Activated CD4-positive, alpha-beta T cell treated with anti-CD3 and anti-CD28 coated beads, Interleukin-2, Interleukin-4, amounts not matched to agents 100 ng/mL and 50 ng/mL, durations not matched to agents 16 hours and 8 hours (primary cell): ENCODE measurements at regions not wholly inside any gene's neighbourhood (a gene's known extent, or its start where the extent isn't known, plus 50 kb on each side); places are given as distances from the start of the nearest gene placed in this dataset.

Experiments used
- DNase-seq: peaks from one replicate; pipeline ENCODE4 v3.0.0-alpha.2; 2020; ENCODE audit warnings: low spot score

DNA sequence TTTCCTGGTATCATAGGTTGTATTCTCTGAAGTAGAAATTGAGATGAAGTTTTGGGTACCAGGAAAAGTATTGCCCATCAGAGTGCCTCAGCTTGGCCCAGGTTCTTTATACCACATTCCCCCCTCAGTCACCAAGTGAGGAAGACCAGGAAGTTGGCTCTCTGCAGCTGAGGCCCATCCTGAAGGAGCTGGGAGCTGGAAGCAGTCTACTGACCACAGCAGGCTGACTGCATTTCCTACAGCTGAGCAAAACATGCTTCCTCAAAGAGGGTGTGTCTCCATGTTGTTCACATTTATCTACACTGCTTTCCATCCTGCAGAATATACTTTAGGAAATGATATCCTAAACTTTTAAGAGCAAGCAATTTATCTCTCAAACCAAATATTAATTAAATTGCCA is 654.6 kb downstream of the ELAVL2 start:
- DNase-seq = no peak

DNA sequence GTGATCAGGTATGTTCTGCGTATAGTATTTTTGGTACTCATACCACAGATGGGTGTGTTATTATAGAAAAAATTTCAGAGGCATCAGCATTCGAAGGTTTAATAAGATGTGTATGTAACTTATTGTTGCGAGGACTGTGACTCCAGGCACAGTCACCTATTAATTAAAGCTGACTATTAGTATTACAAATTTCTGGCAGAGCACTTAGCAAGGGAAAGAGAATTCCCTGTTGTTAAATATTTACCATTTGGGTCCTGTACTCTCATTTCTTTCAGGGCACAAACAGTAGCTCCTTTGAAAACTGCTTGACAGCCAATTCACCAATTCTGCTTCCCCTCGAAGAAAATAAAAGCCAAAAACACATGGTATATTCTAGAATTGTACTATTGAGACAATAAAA is 653.8 kb downstream of the ELAVL2 start:
- no peak for DNase-seq

DNA sequence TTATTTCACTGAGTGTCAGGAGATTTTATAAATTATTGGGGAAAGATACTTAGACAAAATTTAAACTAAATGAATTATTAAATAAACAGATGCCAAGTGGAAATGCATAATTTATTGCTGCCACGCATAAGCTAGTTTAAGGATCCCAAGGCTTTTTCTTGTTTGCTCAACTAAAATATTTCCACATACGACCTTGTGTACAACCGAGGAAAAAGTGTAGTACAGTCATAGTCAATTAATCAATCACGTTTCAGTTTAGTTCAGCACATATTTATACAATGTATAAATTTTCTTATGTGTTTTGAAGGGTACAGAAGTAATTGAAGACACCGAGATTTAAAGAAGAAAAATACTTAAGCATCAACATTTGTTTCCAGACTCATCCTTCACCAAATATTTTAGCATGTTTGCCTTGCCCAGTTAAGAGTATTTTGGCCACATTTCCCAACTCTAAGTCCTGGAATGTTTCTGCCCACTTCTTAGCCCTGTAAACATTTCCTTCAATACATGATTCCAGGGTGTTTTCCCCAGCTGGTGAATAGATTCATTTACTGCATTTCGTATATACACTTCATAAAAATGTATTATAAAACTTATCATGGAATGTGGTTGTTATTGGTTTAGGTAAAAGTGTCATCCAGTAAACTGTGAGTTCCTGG is 652.9 kb downstream of the ELAVL2 start:
- no peak for DNase-seq

DNA sequence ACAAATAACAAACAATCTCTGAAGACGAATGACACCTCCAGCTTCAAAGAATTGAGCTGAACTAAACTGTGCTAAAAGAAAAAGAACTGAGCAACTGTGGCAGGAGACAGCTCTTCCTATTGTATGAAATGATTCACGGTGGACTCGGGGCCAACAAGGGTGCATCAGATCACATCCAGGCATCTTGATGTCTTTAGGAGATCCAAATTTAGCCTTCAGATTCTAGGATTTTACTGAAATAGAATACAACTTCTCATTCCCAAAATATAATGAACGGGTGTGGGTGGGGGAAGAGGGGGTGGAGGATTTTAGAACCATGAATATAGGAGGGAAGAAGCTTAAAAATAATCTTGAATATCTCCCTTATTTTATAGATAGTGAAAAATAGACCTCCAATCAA is 631.8 kb downstream of the ELAVL2 start:
- DNase-seq = no peak

- DNase-seq = no peak
These were observed 610.4 kb downstream of the ELAVL2 start for GRCh38 chr9:23215688-23216087.

- no peak for DNase-seq
These were observed 606.6 kb downstream of the ELAVL2 start for GRCh38 chr9:23219471-23219870.

DNA sequence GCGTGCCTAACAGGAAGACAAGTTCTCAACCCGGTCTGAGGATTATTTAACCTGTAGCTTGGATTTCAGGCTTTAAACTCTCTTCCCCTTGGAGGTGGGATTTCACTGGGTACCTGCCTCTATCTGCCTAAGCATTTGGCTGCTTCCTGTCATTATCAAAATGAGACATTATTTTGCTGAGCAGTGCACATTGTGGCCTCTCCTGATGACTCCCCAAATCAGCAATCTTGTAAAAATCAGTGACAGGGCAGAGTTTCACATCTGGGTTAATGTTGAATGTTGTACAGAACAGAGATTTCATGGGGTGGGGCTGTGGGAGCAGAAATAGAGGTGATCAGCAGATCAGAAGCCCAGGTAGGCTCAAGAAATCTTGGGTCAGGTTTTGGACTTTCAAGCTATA is 605.9 kb downstream of the ELAVL2 start:
- DNase-seq = no peak

DNA sequence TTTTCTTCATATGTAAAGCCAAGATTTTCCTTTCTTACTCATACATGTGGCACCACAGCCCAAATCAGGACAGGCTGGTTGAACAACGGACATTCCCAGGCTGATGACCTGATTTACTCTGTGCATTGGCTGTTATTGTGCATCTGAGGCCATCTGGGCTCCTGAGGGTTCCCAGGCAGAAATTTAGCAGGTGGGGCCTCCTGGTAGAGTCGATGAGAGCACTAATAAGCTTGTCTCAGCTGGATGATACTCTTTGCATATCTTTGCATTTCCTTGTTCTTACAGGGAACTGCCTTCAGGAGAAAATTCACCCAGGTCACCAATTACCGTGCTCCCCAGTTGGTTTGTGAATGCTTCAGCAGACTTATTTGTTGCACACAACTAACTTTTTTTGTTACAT is 605.1 kb downstream of the ELAVL2 start:
- no peak for DNase-seq

GRCh38 chr9:23229890-23230317 is 596.1 kb downstream of the ELAVL2 start:
- DNase-seq = no peak

GRCh38 chr9:23232831-23233230 is 593.2 kb downstream of the ELAVL2 start:
- no peak for DNase-seq

DNA sequence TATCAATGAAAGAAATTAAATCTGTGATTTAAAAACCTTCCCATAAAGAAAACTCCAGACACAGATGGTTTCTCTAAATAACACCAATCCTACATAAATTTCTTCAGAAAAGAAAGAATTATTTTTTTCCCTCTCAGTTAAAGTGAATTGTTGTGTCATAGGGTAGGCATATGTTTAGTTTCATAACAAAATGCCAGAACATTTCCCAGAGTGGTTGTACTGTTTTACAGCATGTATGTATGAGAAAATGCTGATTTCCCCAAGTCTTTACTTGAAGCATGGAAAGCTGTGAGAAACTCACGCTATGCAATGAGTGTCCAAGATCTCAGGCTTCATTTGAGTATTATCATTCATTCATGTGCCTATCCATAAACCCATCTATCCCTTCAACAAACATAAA is 582.5 kb downstream of the ELAVL2 start:
- DNase-seq = no peak

DNA sequence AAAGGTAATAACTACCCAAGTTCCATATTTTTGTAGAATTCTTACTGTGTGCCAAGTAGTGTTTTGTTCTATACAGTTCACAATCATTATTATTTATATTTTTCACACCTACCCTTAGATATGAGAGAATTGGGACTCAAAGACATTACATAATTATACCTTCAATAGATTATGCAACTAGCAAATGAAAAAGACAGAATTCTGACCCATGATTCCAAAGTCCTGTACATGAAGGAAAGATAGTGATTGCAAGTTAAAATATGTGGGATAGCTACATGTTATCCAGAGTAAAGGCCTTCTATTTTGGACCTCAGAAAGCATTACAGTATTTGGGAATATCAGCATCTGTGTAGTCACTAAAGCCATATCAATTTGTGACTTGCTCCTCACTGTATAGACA is 581.0 kb downstream of the ELAVL2 start:
- DNase-seq = no peak

GRCh38 chr9:23254404-23255184 is 571.4 kb downstream of the ELAVL2 start:
- DNase-seq = no peak

GRCh38 chr9:23255346-23255745 is 570.7 kb downstream of the ELAVL2 start:
- DNase-seq = no peak

DNA sequence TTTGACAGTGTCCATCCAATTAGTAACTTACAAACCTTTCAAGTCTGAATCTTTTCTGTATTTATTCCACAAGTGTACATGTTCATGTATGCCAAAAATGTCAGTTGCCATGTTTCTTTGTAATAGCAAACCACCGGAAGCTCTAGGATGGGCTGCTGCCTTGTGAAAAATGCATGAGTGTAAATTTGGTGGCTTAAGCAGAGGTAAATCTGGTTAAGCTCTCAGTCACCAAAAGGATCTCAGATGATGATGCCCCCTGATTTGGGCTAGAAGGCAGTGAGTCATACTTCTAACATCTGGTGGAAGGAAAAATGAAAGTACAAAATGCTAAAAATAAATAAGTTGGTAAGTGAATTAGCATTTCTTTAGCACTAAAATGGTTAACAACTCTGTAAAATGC is 567.5 kb downstream of the ELAVL2 start:
- no peak for DNase-seq

DNA sequence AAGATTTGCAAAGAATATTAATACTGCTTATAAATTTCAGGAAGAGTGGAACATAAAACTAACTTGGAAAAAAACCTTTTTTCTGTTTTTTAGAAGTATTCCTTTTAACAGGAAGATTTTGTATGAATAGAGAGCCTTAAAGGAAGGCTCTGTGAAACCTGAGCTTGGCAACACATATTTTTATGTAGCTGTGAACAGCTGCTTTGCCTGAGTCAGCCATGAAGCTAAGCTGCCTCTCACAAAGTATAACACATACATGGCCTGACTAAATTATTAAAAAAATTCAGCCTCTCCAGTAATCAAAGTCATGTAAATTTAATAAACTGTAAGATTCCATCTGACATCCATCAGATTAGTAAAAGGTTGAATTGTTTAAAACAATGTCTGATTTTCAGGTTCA is 547.5 kb downstream of the ELAVL2 start:
- no peak for DNase-seq

DNA sequence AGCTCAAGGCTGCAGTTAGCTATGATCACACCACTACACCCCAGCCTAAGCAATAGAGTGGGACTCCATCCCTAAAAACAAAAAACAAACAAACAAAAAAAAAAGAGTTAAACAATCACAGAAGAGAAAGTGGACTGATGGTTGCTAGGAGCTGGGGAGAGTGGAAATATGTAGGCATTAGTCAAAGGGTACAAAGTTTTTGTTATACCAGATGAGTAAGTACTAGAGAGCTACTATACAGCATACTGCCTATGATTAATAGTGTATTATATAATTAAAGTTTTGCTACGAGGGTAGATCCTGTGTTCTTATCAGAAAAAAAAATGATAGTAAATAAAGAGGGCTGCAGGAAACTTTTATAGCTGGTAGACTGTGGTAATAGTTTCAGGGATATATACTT is 538.6 kb downstream of the ELAVL2 start:
- DNase-seq = no peak

DNA sequence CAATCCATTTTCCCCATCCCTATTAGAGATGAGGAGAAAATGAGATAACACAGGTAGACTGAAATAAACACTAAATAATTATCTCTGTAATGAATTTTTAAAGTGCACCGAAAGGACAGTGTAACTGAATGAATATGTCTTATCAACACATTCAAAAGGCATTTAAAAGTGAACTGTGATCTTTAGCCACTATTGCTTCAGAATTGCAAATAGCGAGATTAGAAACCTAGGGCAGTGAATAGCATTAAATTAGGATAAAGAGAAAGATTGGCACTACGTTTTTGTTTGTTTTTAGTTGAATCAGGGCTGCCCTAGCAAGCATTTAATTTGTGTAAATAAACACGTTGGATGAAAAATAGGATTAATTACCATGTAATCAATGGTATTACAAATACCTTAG is 537.5 kb downstream of the ELAVL2 start:
- no peak for DNase-seq

DNA sequence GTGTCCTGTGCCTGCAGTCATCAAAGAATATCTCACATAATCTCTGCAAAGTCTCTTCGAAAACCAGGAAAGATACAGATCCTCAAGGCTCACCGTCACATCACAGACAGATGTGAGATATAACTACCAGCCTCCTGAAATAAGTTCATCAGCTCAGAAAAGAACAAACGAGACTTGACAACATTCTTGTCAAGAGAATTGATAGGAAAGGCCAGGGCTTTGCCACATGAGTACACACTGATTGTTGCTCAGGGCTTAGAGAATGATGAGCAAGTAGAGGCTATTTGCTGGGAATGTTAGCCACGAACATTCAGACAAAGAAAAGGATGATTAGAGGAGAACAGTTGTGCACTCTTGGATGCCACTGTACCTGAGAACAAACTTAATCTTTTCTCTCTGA is 535.1 kb downstream of the ELAVL2 start:
- DNase-seq = no peak

- no peak for DNase-seq
These were observed 523.8 kb downstream of the ELAVL2 start for GRCh38 chr9:23302281-23302680.

DNA sequence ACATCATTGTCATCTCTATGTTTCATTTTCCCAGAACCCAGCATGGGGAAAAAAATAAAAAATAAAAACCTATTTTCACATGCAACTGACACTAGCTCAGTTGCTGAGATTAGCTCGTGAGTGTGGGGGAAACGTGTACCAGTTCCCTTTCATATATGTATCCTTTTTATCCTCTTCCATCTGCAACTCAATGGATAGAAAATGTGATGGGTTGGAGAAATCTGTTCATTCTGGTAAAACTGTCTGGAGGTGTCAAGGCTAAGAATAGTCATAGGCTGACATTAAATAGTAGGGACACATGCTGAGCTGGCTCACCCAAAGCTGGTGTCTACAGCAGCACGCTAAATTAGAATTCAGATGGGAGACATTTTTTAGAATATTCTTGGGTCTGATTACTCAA is 519.3 kb downstream of the ELAVL2 start:
- DNase-seq = no peak

DNA sequence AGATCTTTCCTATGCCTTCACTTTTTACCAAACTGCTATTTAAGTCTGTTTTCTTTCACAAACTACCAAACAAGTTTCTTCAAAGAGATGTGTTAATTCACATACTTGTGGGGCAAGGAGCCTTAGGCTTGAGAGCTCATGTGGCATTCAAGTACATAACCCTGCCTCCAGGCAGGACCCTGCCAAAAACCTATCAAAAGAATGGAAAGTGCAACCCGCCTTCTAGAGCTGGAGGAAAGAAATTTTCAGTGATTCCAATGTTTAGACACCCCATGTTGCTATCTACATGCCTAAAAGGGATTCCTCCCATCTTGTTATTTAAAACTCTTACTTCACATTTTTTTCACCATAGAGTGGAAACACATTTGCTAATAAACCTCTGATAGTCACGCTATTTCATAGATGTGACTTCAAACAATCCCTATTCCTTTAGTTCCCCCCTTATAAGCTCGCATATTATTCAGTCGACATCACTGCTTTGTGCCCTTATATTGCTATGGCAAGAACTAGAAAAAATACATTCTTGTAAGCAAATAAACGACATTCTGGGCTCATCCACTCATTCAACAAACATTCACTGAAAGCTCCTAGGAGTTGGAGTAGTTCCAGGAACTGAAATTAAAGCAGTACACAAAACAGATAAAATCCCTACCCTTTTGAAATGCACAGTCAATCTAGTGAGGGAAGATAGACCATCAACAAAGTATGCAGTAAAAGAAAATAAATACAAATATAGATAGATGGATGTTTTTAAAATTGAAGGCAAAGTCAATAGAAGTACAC is 518.1 kb downstream of the ELAVL2 start:
- no peak for DNase-seq

- DNase-seq = no peak
These were observed 516.2 kb downstream of the ELAVL2 start for GRCh38 chr9:23309800-23310199.
